GM13977 (cell line): ENCODE measurements at regions not wholly inside any gene's neighbourhood (a gene's known extent, or its start where the extent isn't known, plus 50 kb on each side); places are given as distances from the start of the nearest gene placed in this dataset.
A peak's percentile ranks its signal among the peaks of the same experiment; 100 is the strongest.

Experiments used
- DNase-seq: peaks from one replicate; pipeline ENCODE4 v3.0.0; 2012; ENCODE audit warnings: low spot score
- CTCF ChIP-seq: IDR thresholded peaks from 2 replicates; pipeline ENCODE4 v1.5.1; 2012; ENCODE audit warnings: mild to moderate bottlenecking, control low read depth; ENCODE audit not compliant: insufficient read depth; ENCODE audit errors: extremely low read depth, missing control alignments
- in situ Hi-C: fragments of 300-500 bp; cut with MboI; formaldehyde crosslinking; loops from one replicate; pipeline ENCODE4 v1.12.0; 2022; ENCODE audit warnings: low sequenced_read_pairs, low pct_unique_long_range_greater_than_20kb, mixed read lengths, inconsistent platforms; ENCODE audit not compliant: unreplicated experiment

GRCh38 chr10:3625959-3626751 is 158.9 kb downstream of the KLF6 start:
- no peak for DNase-seq
- in situ Hi-C loops, result no loop called here
- TF ChIP-seq CTCF, result no peak

GRCh38 chr10:3624367-3624766 is 160.6 kb downstream of the KLF6 start:
- DNase-seq, result no peak
- in situ Hi-C loops, result no loop called here
- TF ChIP-seq CTCF, result no peak

GRCh38 chr10:3623746-3624145 is 161.3 kb downstream of the KLF6 start:
- no peak for TF ChIP-seq CTCF
- in situ Hi-C loops, result no loop called here
- DNase-seq, result no peak

- DNase-seq, result no peak
- TF ChIP-seq CTCF, result no peak
- in situ Hi-C loops, result no loop called here
Observed at GRCh38 chr10:3622845-3623621, 162.0 kb downstream of the KLF6 start.

GRCh38 chr10:3622427-3622826 is 162.6 kb downstream of the KLF6 start:
- no peak for DNase-seq
- in situ Hi-C loops, result no loop called here
- TF ChIP-seq CTCF, result peak; percentile 19

GRCh38 chr10:3620818-3621217 is 164.2 kb downstream of the KLF6 start:
- TF ChIP-seq CTCF, result no peak
- DNase-seq, result no peak
- in situ Hi-C loops, result no loop called here
